Prostate gland (tissue), 2 donors: ENCODE measurements at regions not wholly inside any gene's neighbourhood (a gene's known extent, or its start where the extent isn't known, plus 50 kb on each side); places are given as distances from the start of the nearest gene placed in this dataset.

Source experiments
- DNase-seq: peaks from one replicate; pipeline ENCODE4 v3.0.0-alpha.2; 2019; ENCODE audit warnings: low spot score
- H3K27ac ChIP-seq, 2 donors: fragments of 200-600 bp; sonication (generic); 2 replicates each; pipeline ENCODE4 v1.5.1; 2017 to 2019
- H3K27me3 ChIP-seq: fragments of 200-600 bp; sonication (generic); replicated peaks from 2 replicates; pipeline ENCODE4 v1.5.1; 2019; ENCODE audit not compliant: insufficient read depth
- H3K36me3 ChIP-seq, 2 donors: fragments of 200-600 bp; sonication (generic); 1 replicate in 1 of 2; 2 replicates in 1 of 2; pipeline versions ENCODE4 v1.5.1 to v1.8.1; 2017 to 2019
- H3K4me1 ChIP-seq: fragments of 200-600 bp; sonication (generic); replicated peaks from 2 replicates; pipeline ENCODE4 v1.5.1; 2019
- H3K4me3 ChIP-seq, 2 donors: fragments of 200-600 bp; sonication (generic); 2 replicates each; pipeline ENCODE4 v1.5.1; 2017 to 2019
- H3K9me3 ChIP-seq: fragments of 200-600 bp; sonication (generic); 2 replicates; pipeline ENCODE4 v1.5.1; 2017
- CTCF ChIP-seq, 4 experiments: fragments of 200-600 bp in 2 of 4; fragments of 450-650 bp in 2 of 4; sonication (generic) in 2 of 4; IDR thresholded peaks; 1 replicate in 3 of 4; 2 replicates in 1 of 4; pipeline ENCODE4 v1.5.1; 2016 to 2019; ENCODE audit warnings: antibody characterized with exemption in 4 of 4, mild to moderate bottlenecking in 2 of 4, moderate library complexity in 2 of 4
- POLR2A ChIP-seq: fragments of 450-650 bp; IDR thresholded peaks from one replicate; pipeline ENCODE4 v1.6.1; 2016; ENCODE audit warnings: antibody characterized with exemption, mild to moderate bottlenecking
- POLR2AphosphoS5 ChIP-seq: sonication (generic); formaldehyde crosslinking; IDR thresholded peaks from one replicate; pipeline ENCODE4 v1.6.1; 2017; ENCODE audit warnings: antibody characterized with exemption
- WGBS: methylation state at CpG from one replicate; pipeline ENCODE4 v1.1.5; 2018; 5-methylcytosine and 5-hydroxymethylcytosine counted together
- intact Hi-C: fragments of 100-400 bp; cut with DNase I; formaldehyde crosslinking; loops from one replicate; pipeline ENCODE4 v1.14.2; 2022

GRCh38 chr15:62741106-62741505 lies 301.4 kb upstream of the TPM1 start:
- Histone ChIP-seq H3K4me3 (no peak overlapping the region), H3K27ac (no peak overlapping the region), H3K36me3 (no peaks in the 10 kb centered on the region), H3K27me3 (no peaks in the 10 kb centered on the region), H3K9me3 (no peaks in the 10 kb centered on the region), H3K4me1 (no peaks in the 10 kb centered on the region)
- TF ChIP-seq CTCF (IDR thresholded peaks at IDR 0.05) = no peak
- no peak for TF ChIP-seq POLR2A
- intact Hi-C loops = loop anchor here (5.0 kb wide), 1 partner anchor 349 kb away; the partner anchor contains the start of gene TLN2
- no peak for DNase-seq
- whole genome bisulfite sequencing = 90% methylated on average over 2 of the region's 2 CpGs

GRCh38 chr15:62742409-62743171 lies 300.0 kb upstream of the TPM1 start:
- no peaks in the 10 kb centered on the region for H3K4me1 ChIP-seq

GRCh38 chr15:62745621-62746225 lies 296.8 kb upstream of the TPM1 start:
- Histone ChIP-seq H3K4me3 (no peak overlapping the region), H3K9me3 (no peaks in the 10 kb centered on the region), H3K27ac (no peak overlapping the region), H3K27me3 (no peaks in the 10 kb centered on the region), H3K4me1 (no peaks in the 10 kb centered on the region), H3K36me3 (no peaks in the 10 kb centered on the region)
- TF ChIP-seq POLR2A (no peak), POLR2AphosphoS5 (no peak), CTCF (IDR thresholded peaks at IDR 0.05) (no peak)
- DNase-seq = no peak
- WGBS = 87% methylated on average over 8 of the region's 8 CpGs
- intact Hi-C loops = no loop called here

More at GRCh38 chr15:62742409-62743171, 300.0 kb upstream of the TPM1 start:
- H3K4me3 ChIP-seq = no peak overlapping the region
- intact Hi-C loops = loop anchor here (5.0 kb wide), 1 partner anchor 350 kb away; the partner anchor contains the start of gene TLN2
- no peaks in the 10 kb centered on the region for H3K36me3 ChIP-seq
- DNase-seq = peak; percentile 19
- TF ChIP-seq POLR2A (no peak), POLR2AphosphoS5 (peak; percentile 46), CTCF (IDR thresholded peaks at IDR 0.05) (peak; percentile 67 to 77 (median 72))
- H3K27ac ChIP-seq = peak overlapping the region in 1 of 2 donors; percentile 40
- no peaks in the 10 kb centered on the region for H3K27me3 ChIP-seq
- WGBS = 25% methylated on average over 8 of the region's 8 CpGs
- no peaks in the 10 kb centered on the region for H3K9me3 ChIP-seq

- 93% methylated on average over 5 of the region's 5 CpGs for WGBS
- H3K27ac ChIP-seq = no peak overlapping the region
Measured at GRCh38 chr15:62748196-62748595, 294.4 kb upstream of the TPM1 start.

More at GRCh38 chr15:62748196-62748595, 294.4 kb upstream of the TPM1 start:
- no peaks in the 10 kb centered on the region for H3K9me3 ChIP-seq
- H3K4me1 ChIP-seq = no peaks in the 10 kb centered on the region
- H3K27me3 ChIP-seq = no peaks in the 10 kb centered on the region
- H3K4me3 ChIP-seq = no peak overlapping the region
- intact Hi-C loops = no loop called here
- TF ChIP-seq POLR2AphosphoS5 (no peak), CTCF (IDR thresholded peaks at IDR 0.05) (no peak), POLR2A (no peak)
- DNase-seq = no peak
- no peaks in the 10 kb centered on the region for H3K36me3 ChIP-seq
